ENCODE measurements at regions not wholly inside any gene's neighbourhood (a gene's known extent, or its start where the extent isn't known, plus 50 kb on each side); places are given as distances from the start of the nearest gene placed in this dataset.

GRCh38 chr5:3341446-3342240 lies 254.0 kb upstream of the IRX1 start:
- Histone ChIP-seq H3K36me3 (no peaks in the 10 kb centered on the region), H3K27ac (no peak overlapping the region), H3K4me1 (no peaks in the 10 kb centered on the region), H3K9me3 (no peaks in the 10 kb centered on the region), H3K27me3 (no peaks in the 10 kb centered on the region), H3K4me3 (no peak overlapping the region)
- DNase-seq: no peak
- WGBS, 2 donors: 87% methylated on average over 10 to 15 of the region's 15 CpGs
- TF ChIP-seq EP300 (IDR thresholded peaks at IDR 0.05) (no peak), POLR2A (IDR thresholded peaks at IDR 0.05) (no peak), CTCF (IDR thresholded peaks at IDR 0.05) (no peak), POLR2AphosphoS5 (IDR thresholded peaks at IDR 0.05) (no peak)
- ATAC-seq (ENCODE audit: low FRiP score in 2 of 2): no peak

GRCh38 chr5:3340471-3340870 lies 255.2 kb upstream of the IRX1 start:
- no peaks in the 10 kb centered on the region for H3K27me3 ChIP-seq
- DNase-seq (no peak), ATAC-seq (ENCODE audit: low FRiP score in 2 of 2) (no peak)
- no peak overlapping the region for H3K27ac ChIP-seq
- no peak overlapping the region for H3K4me3 ChIP-seq
- H3K9me3 ChIP-seq: no peaks in the 10 kb centered on the region
- H3K36me3 ChIP-seq: no peaks in the 10 kb centered on the region
- H3K4me1 ChIP-seq: no peaks in the 10 kb centered on the region
- TF ChIP-seq POLR2AphosphoS5 (IDR thresholded peaks at IDR 0.05) (no peak), CTCF (IDR thresholded peaks at IDR 0.05) (no peak), EP300 (IDR thresholded peaks at IDR 0.05) (no peak), POLR2A (IDR thresholded peaks at IDR 0.05) (no peak)
- 83 to 87% methylated on average over 5 to 11 of the region's 12 CpGs for WGBS, 2 donors

GRCh38 chr5:3339798-3340115 lies 255.9 kb upstream of the IRX1 start:
- no peaks in the 10 kb centered on the region for H3K4me1 ChIP-seq
- DNase-seq (peak in 1 of 2 donors; percentile 64), ATAC-seq (ENCODE audit: low FRiP score in 2 of 2) (no peak)
- no peaks in the 10 kb centered on the region for H3K27me3 ChIP-seq
- WGBS, 2 donors: 76 to 77% methylated on average over 8 to 9 of the region's 10 CpGs
- TF ChIP-seq EP300 (IDR thresholded peaks at IDR 0.05) (no peak), POLR2AphosphoS5 (IDR thresholded peaks at IDR 0.05) (no peak)
- H3K27ac ChIP-seq: no peak overlapping the region
- no peak overlapping the region for H3K4me3 ChIP-seq
- H3K9me3 ChIP-seq: no peaks in the 10 kb centered on the region
- H3K36me3 ChIP-seq: no peaks in the 10 kb centered on the region

GRCh38 chr5:3339092-3339797 lies 256.4 kb upstream of the IRX1 start:
- WGBS, 2 donors: 81 to 83% methylated on average over 22 to 23 of the region's 23 CpGs
- ATAC-seq (ENCODE audit: low FRiP score in 2 of 2) (no peak), DNase-seq (no peak)
- no peaks in the 10 kb centered on the region for H3K4me1 ChIP-seq
- no peaks in the 10 kb centered on the region for H3K9me3 ChIP-seq
- TF ChIP-seq CTCF (IDR thresholded peaks at IDR 0.05) (no peak), EP300 (IDR thresholded peaks at IDR 0.05) (no peak), POLR2AphosphoS5 (IDR thresholded peaks at IDR 0.05) (no peak), POLR2A (IDR thresholded peaks at IDR 0.05) (no peak)
- H3K27me3 ChIP-seq: no peaks in the 10 kb centered on the region
- no peaks in the 10 kb centered on the region for H3K36me3 ChIP-seq
- no peak overlapping the region for H3K27ac ChIP-seq
- no peak overlapping the region for H3K4me3 ChIP-seq

- no peaks in the 10 kb centered on the region for H3K27me3 ChIP-seq
- no peak overlapping the region for H3K27ac ChIP-seq
- H3K4me3 ChIP-seq: no peak overlapping the region
- ATAC-seq (ENCODE audit: low FRiP score in 2 of 2): no peak
- 81 to 83% methylated on average over 15 to 16 of the region's 16 CpGs for WGBS, 2 donors
- H3K36me3 ChIP-seq: no peaks in the 10 kb centered on the region
- no peaks in the 10 kb centered on the region for H3K9me3 ChIP-seq
- no peak for TF ChIP-seq POLR2AphosphoS5 (IDR thresholded peaks at IDR 0.05)
- TF ChIP-seq POLR2A (IDR thresholded peaks at IDR 0.05): no peak
- no peak for TF ChIP-seq EP300 (IDR thresholded peaks at IDR 0.05)
- no peak for TF ChIP-seq CTCF (IDR thresholded peaks at IDR 0.05)
- DNase-seq: no peak
- no peaks in the 10 kb centered on the region for H3K4me1 ChIP-seq
These were observed 257.7 kb upstream of the IRX1 start for GRCh38 chr5:3337812-3338541.
